NCI-H2196 treated with DMSO at 0.1 percent for 48 hours (cell line): ENCODE measurements at regions not wholly inside any gene's neighbourhood (a gene's known extent, or its start where the extent isn't known, plus 50 kb on each side); places are given as distances from the start of the nearest gene placed in this dataset.

Experiments used
- DNase-seq: peaks from one replicate; lab custom pipeline; 2025; ENCODE audit not compliant: unreplicated experiment; lab: John Stamatoyannopoulos, UW

DNA sequence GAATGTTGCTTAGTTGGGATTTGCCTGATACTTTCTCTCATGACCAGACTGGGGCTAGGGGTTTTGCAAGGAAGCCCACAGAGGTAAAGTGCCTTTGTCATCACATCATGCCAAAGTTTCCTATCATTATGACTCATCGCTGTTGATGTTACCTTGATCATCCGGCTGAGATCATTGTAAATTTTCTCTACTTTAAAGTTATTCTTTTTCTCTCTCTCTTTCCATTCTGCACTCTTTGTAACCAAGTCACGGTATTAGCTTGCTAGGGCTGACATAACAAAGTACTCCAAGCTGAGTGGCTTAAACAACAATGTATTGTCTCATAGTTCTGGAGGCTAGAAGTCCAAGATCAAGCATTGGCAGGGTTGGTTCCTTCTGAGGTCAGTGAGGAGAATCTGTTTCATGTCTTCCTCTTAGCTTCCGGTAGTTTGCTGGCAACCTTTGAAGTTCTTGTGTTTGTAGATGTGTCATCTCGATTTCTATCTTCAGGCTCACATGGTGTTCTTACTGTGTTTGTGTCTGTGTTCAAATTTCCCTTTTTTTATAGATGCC lies 113.0 kb downstream of the DTHD1 start:
- DNase-seq = no peak

- DNase-seq = no peak
Observed at GRCh38 chr4:36399762-36400353, 118.4 kb downstream of the DTHD1 start.

DNA sequence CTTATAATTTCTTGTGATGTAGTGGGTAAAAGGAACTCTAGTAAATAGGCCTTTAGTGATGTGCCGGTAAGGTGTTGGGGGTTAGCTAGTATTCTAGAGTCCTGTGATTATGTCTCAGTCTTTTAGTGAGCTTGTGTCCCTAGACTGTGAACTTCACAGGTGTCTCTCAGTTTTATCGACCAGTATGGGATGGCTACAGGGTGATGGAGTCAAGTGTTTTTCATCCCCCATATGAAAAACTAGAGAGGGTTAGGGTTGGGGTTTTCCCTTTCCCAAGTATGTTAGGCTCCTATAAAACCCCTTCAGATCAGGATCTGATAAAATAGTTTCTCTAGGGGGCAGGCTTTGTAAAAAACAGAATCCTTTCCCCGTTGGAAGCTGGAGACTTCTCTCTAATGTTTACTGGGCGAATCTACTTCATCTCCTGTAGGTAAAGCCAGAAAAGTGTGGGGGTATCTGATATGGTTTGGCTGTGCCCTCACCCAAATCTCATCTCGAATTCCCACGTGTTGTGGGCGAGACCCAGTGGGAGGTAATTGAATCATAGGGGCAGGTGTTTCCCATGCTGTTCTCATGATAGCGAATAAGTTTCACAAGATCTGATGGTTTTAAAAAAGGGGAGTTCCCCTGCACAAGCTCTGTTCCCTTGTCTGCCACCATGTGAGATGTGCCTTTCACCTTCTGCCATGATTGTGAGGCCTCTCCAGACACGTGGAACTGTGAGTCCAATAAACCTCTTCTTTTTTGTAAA lies 120.8 kb downstream of the DTHD1 start:
- no peak for DNase-seq

GRCh38 chr4:36411338-36411737 lies 129.9 kb downstream of the DTHD1 start:
- DNase-seq = no peak

DNA sequence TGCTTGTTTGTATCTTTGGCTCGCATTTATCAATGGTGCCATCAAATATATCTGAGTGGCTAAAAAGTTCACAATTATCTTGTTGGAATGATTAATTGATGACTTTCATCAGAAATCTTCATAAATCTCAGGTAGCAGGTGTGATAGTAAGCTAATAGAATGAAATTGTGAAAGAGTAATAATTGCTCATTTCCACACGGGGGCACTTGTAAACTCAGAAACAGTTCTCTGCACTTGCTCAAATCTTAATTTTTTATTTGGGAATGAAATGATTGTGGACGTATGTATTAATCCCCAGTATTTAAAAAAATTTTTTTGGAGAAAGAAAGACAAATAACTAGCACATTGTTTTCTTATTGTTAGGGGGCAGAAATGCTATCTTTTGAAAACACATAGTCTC lies 132.8 kb downstream of the DTHD1 start:
- no peak for DNase-seq

DNA sequence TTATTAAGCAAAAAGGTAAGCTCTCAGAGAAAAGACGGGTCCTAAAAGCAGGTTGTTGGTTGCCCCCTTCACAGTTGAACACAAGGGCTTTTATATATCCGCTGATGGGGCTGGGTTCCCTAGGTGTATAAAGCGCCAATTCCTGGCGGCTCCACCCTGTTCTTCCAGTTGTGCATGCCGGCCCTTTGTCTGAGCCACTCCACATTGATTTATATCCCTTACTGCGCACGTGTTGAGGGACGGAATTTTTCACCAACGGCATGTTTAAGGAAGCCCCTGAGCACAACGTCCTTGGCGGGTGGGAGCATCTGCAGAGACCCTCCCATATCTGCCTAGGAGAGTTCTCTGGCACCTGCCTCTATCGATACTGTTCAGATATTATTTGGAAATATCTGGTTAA lies 135.7 kb downstream of the DTHD1 start:
- DNase-seq = no peak

DNA sequence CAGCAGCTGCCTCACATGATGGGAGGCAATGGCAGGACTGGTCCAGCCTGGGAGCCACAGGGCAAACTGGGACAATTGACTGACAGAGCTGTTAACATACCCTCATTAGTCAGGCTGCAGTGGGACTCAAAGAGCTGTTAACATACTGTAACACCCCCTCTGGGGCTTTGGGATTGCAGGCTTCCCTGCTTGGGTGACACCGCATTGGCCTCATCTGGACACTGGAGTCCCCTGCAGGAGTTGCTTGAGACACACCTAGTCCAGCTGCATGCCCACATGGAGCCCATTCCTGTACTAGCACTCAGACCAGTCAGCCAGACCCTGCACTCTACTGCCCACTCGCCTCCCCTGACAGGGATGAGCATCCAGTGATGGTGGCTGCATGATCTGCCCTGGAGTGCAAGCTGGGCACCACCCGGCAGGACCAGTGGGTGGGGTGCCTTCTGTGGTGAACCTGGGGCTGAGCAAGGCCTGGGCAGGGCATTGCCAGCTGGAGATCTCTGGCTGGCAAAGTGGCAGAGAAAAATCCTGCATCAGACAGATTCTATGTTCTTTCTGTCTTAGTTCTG lies 138.8 kb downstream of the DTHD1 start:
- DNase-seq = no peak

GRCh38 chr4:36422607-36423006 lies 141.2 kb downstream of the DTHD1 start:
- DNase-seq = no peak

GRCh38 chr4:36426741-36427140 lies 145.3 kb downstream of the DTHD1 start:
- no peak for DNase-seq

DNA sequence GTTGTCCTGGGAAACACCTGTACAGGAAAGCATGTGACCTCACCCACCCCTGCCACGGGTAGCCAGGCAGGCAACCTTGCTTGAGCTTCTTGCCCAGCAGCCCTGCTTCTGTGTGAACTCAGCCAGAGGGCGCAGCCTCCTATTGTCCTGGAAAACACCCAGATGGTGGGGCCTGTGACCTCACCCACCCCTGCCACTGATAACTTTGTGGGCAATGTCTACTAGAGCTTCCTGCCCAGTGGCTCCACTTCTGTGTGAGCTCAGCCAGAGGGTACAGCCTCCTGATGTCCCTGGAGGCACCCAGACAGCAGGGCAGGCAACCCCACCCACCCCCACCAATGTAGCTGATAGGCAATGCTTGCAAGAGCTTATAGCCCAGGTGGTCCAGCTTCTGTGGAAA lies 146.3 kb downstream of the DTHD1 start:
- no peak for DNase-seq

DNA sequence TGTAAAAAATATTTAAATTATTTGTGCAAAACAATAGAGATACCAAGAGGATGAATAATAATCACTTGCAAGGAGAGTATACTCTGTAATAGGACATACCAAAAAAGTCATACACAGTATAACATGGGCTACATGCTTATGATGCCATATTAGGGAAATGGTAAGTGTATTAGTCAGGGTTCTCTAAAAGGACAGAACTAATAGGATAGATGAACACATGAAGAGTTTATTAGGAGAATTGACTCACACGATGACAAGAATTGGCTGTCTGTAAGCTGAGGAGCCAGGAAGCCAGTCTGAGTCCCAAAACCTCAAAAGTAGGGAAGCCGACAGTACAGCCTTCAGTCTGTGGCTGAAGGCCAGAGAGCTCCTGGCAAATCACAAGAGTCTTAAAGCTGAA lies 151.2 kb downstream of the DTHD1 start:
- DNase-seq = no peak

GRCh38 chr4:36439556-36439955 lies 158.1 kb downstream of the DTHD1 start:
- no peak for DNase-seq

DNA sequence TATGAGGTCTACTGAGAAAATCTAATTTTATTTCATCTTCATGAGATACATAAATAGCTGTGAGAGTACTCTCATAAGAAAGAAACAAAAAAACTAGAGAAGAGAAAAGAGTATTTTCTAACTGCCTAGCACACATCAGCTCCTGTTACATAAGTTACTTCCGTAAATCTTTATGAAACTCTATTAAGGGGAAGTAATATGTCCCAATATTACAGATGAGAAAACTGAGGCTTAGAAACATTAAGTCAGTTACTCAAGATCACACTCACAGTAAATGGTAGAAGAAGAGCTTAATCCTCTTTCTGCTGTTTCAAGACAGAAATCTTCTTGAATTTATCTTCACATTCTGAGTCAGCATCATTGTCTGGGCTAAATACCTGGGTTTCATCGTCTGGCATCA lies 164.1 kb downstream of the DTHD1 start:
- no peak for DNase-seq

DNA sequence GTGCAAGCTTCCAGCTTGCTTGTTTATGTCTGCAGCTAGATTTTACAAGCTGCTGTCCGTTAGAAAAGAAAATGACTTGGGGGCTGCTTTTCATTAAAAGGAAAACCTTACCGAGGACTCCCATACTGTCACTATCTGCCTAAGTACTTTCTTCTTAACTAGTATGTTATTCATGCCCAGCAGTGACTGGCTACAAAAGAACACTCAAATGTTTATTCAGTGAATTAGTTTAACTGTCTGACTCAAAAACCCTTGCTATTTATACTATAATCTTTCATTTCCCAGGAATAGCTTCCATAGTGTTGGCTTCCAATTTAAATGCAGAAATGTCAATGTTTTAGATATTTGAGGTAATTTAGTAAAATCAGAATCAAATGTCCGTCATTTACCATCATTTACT lies 164.9 kb downstream of the DTHD1 start:
- DNase-seq = no peak

DNA sequence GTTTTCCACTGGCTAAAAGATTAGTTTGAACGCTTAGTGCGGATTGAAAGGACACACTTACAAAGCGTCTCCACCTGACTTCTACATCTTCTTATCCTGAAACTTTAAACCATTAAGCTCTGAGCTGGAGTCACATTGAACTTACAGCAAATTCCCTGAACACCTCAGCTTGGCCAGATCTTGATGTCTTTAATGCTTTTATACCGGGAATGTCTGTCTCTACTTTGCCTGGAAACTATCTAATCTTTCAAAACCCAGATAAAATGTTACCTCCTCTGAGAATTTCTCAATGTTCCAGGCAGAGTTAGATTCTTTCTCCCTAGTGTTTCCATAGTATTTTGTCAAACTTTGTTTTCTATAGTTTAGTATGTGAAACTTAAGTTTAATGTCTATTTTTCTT lies 179.9 kb downstream of the DTHD1 start:
- DNase-seq = no peak

DNA sequence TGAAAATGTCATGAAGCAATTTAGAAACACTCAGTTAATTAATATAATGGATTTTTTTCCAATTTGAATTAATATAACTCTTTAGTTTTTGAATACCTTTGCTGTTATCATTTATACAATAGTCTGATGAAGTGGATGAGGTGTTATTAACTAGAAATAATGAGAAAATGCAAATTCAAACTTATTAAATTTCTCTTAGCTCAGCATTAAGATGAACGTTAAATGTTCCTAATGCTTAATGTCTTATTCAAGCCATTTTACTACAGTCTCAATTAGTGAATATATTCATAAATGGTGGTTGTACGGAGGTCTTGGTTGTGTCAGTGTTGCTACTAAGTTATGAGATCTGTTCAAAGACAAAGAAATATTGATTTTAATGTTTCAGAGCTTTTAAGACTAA lies 186.3 kb downstream of the DTHD1 start:
- DNase-seq = no peak

GRCh38 chr4:36471903-36472302 lies 190.5 kb downstream of the DTHD1 start:
- DNase-seq = no peak

DNA sequence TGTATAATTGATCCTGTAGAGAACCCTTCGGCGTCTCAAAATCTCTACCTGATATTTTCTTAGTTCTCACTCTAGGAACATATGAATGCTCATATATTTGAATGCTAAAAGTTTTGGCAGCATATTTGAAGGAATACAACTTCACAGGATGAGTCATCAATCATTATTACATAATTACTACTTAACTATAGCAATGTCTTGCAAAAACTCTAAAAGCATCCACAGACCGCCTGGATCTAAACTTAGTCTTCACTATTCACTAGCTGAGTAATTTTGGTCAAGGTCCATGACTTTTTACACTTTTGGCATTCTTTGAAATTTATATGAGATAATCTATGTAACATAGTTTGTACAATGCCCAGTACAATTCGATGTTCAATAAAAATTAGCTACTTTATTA lies 194.7 kb downstream of the DTHD1 start:
- DNase-seq = no peak

GRCh38 chr4:36477861-36478260 lies 196.4 kb downstream of the DTHD1 start:
- no peak for DNase-seq

DNA sequence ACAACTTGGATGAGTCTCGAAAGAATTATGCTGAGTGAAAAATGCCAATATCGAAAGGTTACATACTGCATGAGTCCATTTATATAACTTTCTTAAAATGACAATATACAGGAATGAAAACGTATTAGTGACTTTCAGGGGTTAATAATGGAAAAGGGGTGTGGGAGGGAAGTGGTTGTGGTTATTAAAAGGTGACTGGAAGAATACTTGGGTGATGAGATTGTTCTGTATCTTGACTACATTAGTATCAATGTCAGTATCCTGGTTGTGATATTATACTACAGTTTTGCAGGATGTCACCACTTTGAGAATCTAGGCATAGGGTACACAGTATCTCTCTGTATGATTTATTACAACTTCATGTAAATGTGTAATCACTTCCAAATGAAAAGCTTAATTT lies 204.5 kb downstream of the DTHD1 start:
- DNase-seq = no peak

DNA sequence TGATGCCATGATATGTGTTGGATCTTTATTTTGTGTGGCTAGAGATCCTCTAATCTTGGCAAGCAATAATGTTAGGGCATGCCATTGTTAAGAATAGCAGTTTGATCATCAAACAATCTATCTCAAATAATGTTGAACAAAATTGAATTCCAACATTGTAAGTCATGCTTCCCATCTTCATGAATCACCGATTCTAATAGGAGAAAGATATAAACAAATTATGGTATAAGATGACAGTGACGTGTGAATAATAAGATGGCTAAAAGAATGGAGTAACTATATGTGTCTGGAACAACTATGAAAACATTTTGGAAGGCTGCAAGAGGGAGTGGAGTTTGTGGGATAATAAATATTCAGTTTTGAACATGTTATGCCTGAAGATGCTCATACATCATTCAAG lies 208.4 kb downstream of the DTHD1 start:
- DNase-seq = no peak

GRCh38 chr4:36492041-36492440 lies 210.6 kb downstream of the DTHD1 start:
- DNase-seq = no peak
